ENCODE measurements at regions not wholly inside any gene's neighbourhood (a gene's known extent, or its start where the extent isn't known, plus 50 kb on each side); places are given as distances from the start of the nearest gene placed in this dataset.

DNA sequence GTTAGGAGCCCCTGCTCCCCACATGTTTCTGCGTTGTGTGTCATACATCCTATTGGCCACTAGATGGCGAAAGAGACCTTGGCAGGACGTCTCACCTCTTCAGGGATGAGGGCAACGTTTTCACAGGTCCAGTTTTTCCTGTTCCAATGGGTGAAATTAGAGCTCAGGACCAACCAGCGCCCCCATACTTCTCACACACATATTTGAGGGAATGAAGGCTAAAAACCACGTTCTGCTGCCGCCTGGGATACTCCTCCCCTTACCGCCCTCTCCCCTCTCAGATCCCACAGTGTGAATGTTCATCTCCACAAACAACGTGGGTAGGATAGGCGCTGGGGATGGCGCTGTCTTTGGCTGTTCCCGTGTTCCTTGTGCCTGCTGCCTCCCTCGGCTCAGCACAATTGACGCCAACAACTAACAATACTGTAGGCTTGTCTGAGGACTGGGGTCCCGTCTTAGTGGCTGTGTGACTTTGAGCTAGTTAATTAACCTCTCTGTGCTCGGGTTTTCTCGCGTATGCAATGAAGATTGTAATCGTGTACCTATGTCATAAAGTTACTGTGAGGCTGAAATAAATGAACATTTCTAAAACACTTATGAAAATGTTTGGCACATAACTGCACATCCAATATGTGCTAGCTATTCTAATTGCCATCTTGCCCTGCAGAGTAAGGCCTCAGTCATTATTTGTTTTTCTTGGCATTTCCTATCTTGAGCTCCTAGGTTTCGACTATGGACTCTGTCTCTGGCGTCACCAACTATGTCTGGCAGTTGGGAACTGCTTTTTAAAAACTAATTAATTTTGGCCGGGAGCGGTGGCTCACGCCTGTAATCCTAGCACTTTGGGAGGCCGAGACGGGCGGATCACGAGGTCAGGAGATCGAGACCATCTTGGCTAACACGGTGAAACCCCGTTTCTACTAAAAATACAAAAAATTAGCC is 181.3 kb upstream of the STK26 start:
- POLR2A ChIA-PET = interaction anchor here (1.1 kb wide), 1 partner anchor 11 kb away, joined by 3 read pairs; no protein-coding TSS in a partner anchor
- peaks cover 7% of the 10 kb centered on the region; the same call in 1 of the 2 replicates for H3K4me1 ChIP-seq (ENCODE audit: control insufficient read depth, insufficient read depth, low read length)
- no peaks in the 10 kb centered on the region for H3K36me3 ChIP-seq (ENCODE audit: control insufficient read depth in 2 of 2, insufficient read depth in 1 of 2, low read length in 2 of 2)
- no peak overlapping the region for H3K4me3 ChIP-seq (ENCODE audit: low read depth, low read length)
- CTCF ChIA-PET = interaction anchor here (0.6 to 2.4 kb wide), 62 partner anchors 8 to 1777 kb away, joined by 3 to 51 read pairs (median 4); no protein-coding TSS in a partner anchor
- H3K27ac ChIP-seq (ENCODE audit: extremely low read depth, low read depth, low read length) = no peak overlapping the region
- TF ChIP-seq ZNF660 (tag by site-specific recombination; IDR thresholded peaks at IDR 0.05) = 0 out of 2 replicates have a peak, but pooled peaks have one; percentile 38
- TF ChIP-seq YY2 (tag by site-specific recombination; IDR thresholded peaks at IDR 0.05) = no peak
- TF ChIP-seq ZNF138 (tag by site-specific recombination; IDR thresholded peaks at IDR 0.05; ENCODE audit: borderline replicate concordance) = no peak
- TF ChIP-seq EGR2 (tag by site-specific recombination; IDR thresholded peaks at IDR 0.05; ENCODE audit: low read depth) = 0 out of 2 replicates have a peak, but pooled peaks have one; percentile 44
- TF ChIP-seq SETDB1 (IDR thresholded peaks at IDR 0.05; ENCODE audit: insufficient read length, low read length) = peak; percentile 28
- peak; percentile 99 for TF ChIP-seq ZNF654 (tag by site-specific recombination; IDR thresholded peaks at IDR 0.05; ENCODE audit: low read depth)
- TF ChIP-seq, protein P1, sequence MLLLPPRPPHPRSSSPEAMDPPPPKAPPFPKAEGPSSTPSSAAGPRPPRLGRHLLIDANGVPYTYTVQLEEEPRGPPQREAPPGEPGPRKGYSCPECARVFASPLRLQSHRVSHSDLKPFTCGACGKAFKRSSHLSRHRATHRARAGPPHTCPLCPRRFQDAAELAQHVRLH (tag by site-specific recombination; IDR thresholded peaks at IDR 0.05) = peak; percentile 73; the same call in 1 of the 2 replicates
- no peak for TF ChIP-seq ZNF132 (tag by site-specific recombination; IDR thresholded peaks at IDR 0.05; ENCODE audit: borderline replicate concordance)
- TF ChIP-seq, protein P2, sequence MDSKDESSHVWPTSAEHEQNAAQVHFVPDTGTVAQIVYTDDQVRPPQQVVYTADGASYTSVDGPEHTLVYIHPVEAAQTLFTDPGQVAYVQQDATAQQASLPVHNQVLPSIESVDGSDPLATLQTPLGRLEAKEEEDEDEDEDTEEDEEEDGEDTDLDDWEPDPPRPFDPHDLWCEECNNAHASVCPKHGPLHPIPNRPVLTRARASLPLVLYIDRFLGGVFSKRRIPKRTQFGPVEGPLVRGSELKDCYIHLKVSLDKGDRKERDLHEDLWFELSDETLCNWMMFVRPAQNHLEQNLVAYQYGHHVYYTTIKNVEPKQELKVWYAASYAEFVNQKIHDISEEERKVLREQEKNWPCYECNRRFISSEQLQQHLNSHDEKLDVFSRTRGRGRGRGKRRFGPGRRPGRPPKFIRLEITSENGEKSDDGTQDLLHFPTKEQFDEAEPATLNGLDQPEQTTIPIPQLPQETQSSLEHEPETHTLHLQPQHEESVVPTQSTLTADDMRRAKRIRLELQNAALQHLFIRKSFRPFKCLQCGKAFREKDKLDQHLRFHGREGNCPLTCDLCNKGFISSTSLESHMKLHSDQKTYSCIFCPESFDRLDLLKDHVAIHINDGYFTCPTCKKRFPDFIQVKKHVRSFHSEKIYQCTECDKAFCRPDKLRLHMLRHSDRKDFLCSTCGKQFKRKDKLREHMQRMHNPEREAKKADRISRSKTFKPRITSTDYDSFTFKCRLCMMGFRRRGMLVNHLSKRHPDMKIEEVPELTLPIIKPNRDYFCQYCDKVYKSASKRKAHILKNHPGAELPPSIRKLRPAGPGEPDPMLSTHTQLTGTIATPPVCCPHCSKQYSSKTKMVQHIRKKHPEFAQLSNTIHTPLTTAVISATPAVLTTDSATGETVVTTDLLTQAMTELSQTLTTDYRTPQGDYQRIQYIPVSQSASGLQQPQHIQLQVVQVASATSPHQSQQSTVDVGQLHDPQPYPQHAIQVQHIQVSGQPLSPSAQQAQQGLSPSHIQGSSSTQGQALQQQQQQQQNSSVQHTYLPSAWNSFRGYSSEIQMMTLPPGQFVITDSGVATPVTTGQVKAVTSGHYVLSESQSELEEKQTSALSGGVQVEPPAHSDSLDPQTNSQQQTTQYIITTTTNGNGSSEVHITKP (tag by site-specific recombination; IDR thresholded peaks at IDR 0.05) = peak; percentile 18; the same call in 1 of the 2 replicates
- peak; percentile 15; the same call in 1 of the 2 replicates for TF ChIP-seq ZNF341 (tag by site-specific recombination; IDR thresholded peaks at IDR 0.05; ENCODE audit: low read depth)
- no peak; the same call in 1 of the 2 replicates for TF ChIP-seq PRDM1 (tag by site-specific recombination; IDR thresholded peaks at IDR 0.05)
- TF ChIP-seq, protein P3, sequence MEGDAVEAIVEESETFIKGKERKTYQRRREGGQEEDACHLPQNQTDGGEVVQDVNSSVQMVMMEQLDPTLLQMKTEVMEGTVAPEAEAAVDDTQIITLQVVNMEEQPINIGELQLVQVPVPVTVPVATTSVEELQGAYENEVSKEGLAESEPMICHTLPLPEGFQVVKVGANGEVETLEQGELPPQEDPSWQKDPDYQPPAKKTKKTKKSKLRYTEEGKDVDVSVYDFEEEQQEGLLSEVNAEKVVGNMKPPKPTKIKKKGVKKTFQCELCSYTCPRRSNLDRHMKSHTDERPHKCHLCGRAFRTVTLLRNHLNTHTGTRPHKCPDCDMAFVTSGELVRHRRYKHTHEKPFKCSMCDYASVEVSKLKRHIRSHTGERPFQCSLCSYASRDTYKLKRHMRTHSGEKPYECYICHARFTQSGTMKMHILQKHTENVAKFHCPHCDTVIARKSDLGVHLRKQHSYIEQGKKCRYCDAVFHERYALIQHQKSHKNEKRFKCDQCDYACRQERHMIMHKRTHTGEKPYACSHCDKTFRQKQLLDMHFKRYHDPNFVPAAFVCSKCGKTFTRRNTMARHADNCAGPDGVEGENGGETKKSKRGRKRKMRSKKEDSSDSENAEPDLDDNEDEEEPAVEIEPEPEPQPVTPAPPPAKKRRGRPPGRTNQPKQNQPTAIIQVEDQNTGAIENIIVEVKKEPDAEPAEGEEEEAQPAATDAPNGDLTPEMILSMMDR (tag by site-specific recombination; IDR thresholded peaks at IDR 0.05) = peak; percentile 89
- 0 out of 2 replicates have a peak, but pooled peaks have one; percentile 39 for TF ChIP-seq ZNF2 (tag by site-specific recombination; IDR thresholded peaks at IDR 0.05)
- TF ChIP-seq, protein P4, sequence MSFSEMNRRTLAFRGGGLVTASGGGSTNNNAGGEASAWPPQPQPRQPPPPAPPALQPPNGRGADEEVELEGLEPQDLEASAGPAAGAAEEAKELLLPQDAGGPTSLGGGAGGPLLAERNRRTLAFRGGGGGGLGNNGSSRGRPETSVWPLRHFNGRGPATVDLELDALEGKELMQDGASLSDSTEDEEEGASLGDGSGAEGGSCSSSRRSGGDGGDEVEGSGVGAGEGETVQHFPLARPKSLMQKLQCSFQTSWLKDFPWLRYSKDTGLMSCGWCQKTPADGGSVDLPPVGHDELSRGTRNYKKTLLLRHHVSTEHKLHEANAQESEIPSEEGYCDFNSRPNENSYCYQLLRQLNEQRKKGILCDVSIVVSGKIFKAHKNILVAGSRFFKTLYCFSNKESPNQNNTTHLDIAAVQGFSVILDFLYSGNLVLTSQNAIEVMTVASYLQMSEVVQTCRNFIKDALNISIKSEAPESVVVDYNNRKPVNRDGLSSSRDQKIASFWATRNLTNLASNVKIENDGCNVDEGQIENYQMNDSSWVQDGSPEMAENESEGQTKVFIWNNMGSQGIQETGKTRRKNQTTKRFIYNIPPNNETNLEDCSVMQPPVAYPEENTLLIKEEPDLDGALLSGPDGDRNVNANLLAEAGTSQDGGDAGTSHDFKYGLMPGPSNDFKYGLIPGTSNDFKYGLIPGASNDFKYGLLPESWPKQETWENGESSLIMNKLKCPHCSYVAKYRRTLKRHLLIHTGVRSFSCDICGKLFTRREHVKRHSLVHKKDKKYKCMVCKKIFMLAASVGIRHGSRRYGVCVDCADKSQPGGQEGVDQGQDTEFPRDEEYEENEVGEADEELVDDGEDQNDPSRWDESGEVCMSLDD (tag by site-specific recombination; IDR thresholded peaks at IDR 0.05) = peak; percentile 42; the same call in 1 of the 2 replicates
- TF ChIP-seq ZNF223 (tag by site-specific recombination; IDR thresholded peaks at IDR 0.05) = 0 out of 2 replicates have a peak, but pooled peaks have one; percentile 27
- TF ChIP-seq, protein P5, sequence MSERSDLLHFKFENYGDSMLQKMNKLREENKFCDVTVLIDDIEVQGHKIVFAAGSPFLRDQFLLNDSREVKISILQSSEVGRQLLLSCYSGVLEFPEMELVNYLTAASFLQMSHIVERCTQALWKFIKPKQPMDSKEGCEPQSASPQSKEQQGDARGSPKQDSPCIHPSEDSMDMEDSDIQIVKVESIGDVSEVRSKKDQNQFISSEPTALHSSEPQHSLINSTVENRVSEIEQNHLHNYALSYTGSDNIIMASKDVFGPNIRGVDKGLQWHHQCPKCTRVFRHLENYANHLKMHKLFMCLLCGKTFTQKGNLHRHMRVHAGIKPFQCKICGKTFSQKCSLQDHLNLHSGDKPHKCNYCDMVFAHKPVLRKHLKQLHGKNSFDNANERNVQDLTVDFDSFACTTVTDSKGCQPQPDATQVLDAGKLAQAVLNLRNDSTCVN (tag by site-specific recombination; optimal IDR thresholded peaks at IDR 0.05) = no peak
- peak; percentile 13; the same call in 1 of the 2 replicates for TF ChIP-seq ZNF629 (tag by site-specific recombination; IDR thresholded peaks at IDR 0.05)
- peak; percentile 95 for TF ChIP-seq ZNF768 (tag by site-specific recombination; IDR thresholded peaks at IDR 0.05)
- no peak for TF ChIP-seq ZNF747 (tag by site-specific recombination; IDR thresholded peaks at IDR 0.05)
- 0 out of 2 replicates have a peak, but pooled peaks have one; percentile 48 for TF ChIP-seq ZXDB (tag by site-specific recombination; IDR thresholded peaks at IDR 0.05)
- 0 out of 2 replicates have a peak, but pooled peaks have one; percentile 38 for TF ChIP-seq ZNF121 (tag by site-specific recombination; IDR thresholded peaks at IDR 0.05)
- no peaks in the 10 kb centered on the region for H3K9me3 ChIP-seq (ENCODE audit: control insufficient read depth, insufficient read depth, low read depth, low read length)

Measured in HEK293 (cell line).